ENCODE measurements at regions not wholly inside any gene's neighbourhood (a gene's known extent, or its start where the extent isn't known, plus 50 kb on each side); places are given as distances from the start of the nearest gene placed in this dataset.

- no peak for DNase-seq (ENCODE audit: low spot score)
- in situ Hi-C loops (cut with MboI; ENCODE audit: low sequenced_read_pairs, unreplicated experiment), result no loop called here
- TF ChIP-seq CTCF (IDR thresholded peaks at IDR 0.05; ENCODE audit: borderline replicate concordance, control extremely low read depth, extremely low read depth, insufficient read depth, missing control alignments), result no peak
Observed at GRCh38 chr5:171651102-171651501, 134.5 kb upstream of the SMIM23 start.

GRCh38 chr5:171654881-171655280 lies 130.7 kb upstream of the SMIM23 start:
- in situ Hi-C loops (cut with MboI; ENCODE audit: low sequenced_read_pairs, unreplicated experiment), result no loop called here
- DNase-seq (ENCODE audit: low spot score), result no peak
- no peak for TF ChIP-seq CTCF (IDR thresholded peaks at IDR 0.05; ENCODE audit: borderline replicate concordance, control extremely low read depth, extremely low read depth, insufficient read depth, missing control alignments)

- DNase-seq (ENCODE audit: low spot score), result no peak
- no peak for TF ChIP-seq CTCF (IDR thresholded peaks at IDR 0.05; ENCODE audit: borderline replicate concordance, control extremely low read depth, extremely low read depth, insufficient read depth, missing control alignments)
- in situ Hi-C loops (cut with MboI; ENCODE audit: low sequenced_read_pairs, unreplicated experiment), result no loop called here
Observed at GRCh38 chr5:171657473-171657872, 128.1 kb upstream of the SMIM23 start.

GRCh38 chr5:171659896-171660295 lies 125.7 kb upstream of the SMIM23 start:
- DNase-seq (ENCODE audit: low spot score), result no peak
- in situ Hi-C loops (cut with MboI; ENCODE audit: low sequenced_read_pairs, unreplicated experiment), result no loop called here
- TF ChIP-seq CTCF (IDR thresholded peaks at IDR 0.05; ENCODE audit: borderline replicate concordance, control extremely low read depth, extremely low read depth, insufficient read depth, missing control alignments), result no peak

- no peak for TF ChIP-seq CTCF (IDR thresholded peaks at IDR 0.05; ENCODE audit: borderline replicate concordance, control extremely low read depth, extremely low read depth, insufficient read depth, missing control alignments)
- no peak for DNase-seq (ENCODE audit: low spot score)
- in situ Hi-C loops (cut with MboI; ENCODE audit: low sequenced_read_pairs, unreplicated experiment), result no loop called here
Observed at GRCh38 chr5:171660434-171660833, 125.2 kb upstream of the SMIM23 start.

- no peak for TF ChIP-seq CTCF (IDR thresholded peaks at IDR 0.05; ENCODE audit: borderline replicate concordance, control extremely low read depth, extremely low read depth, insufficient read depth, missing control alignments)
- in situ Hi-C loops (cut with MboI; ENCODE audit: low sequenced_read_pairs, unreplicated experiment), result no loop called here
- no peak for DNase-seq (ENCODE audit: low spot score)
Observed at GRCh38 chr5:171661143-171661542, 124.5 kb upstream of the SMIM23 start.

All from GM13976 (cell line).